Nephron (organoid): ENCODE measurements at regions not wholly inside any gene's neighbourhood (a gene's known extent, or its start where the extent isn't known, plus 50 kb on each side); places are given as distances from the start of the nearest gene placed in this dataset.

Experiments used
- H3K27ac Mint-ChIP-seq, 3 experiments: 2 replicates each; pipeline ENCODE4 v1.8.0; 2020; ENCODE audit warnings: mixed read lengths in 3 of 3, mild to moderate bottlenecking in 2 of 3, moderate library complexity in 1 of 3
- H3K27me3 Mint-ChIP-seq: 2 replicates; pipeline ENCODE4 v1.8.0; 2021; ENCODE audit warnings: low read depth, mild to moderate bottlenecking, moderate library complexity, mixed read lengths
- H3K36me3 Mint-ChIP-seq: 2 replicates; pipeline ENCODE4 v1.8.0; 2020; ENCODE audit warnings: low read depth, mixed read lengths
- H3K4me1 Mint-ChIP-seq: 2 replicates; pipeline ENCODE4 v1.8.0; 2020; ENCODE audit warnings: mixed read lengths
- H3K4me3 Mint-ChIP-seq, 3 experiments: 2 replicates each; pipeline ENCODE4 v1.8.0; 2020; ENCODE audit warnings: mild to moderate bottlenecking in 3 of 3, mixed read lengths in 3 of 3, moderate library complexity in 2 of 3
- H3K9me3 Mint-ChIP-seq: 2 replicates; pipeline ENCODE4 v1.8.0; 2020; ENCODE audit warnings: mixed read lengths
- CTCF ChIP-seq, 3 experiments: fragments of 200-600 bp; sonication (generic); IDR thresholded peaks; one replicate each; pipeline ENCODE4 v1.5.0; 2021; ENCODE audit warnings: antibody characterized with exemption in 3 of 3; ENCODE audit not compliant: unreplicated experiment in 3 of 3

- H3K9me3 Mint-ChIP-seq: peaks cover 33% of the 10 kb centered on the region
- H3K27ac Mint-ChIP-seq: no peak overlapping the region
- H3K4me3 Mint-ChIP-seq: no peak overlapping the region
- peaks cover 9% of the 10 kb centered on the region for H3K27me3 Mint-ChIP-seq
- no peaks in the 10 kb centered on the region for H3K36me3 Mint-ChIP-seq
- TF ChIP-seq CTCF (IDR thresholded peaks at IDR 0.05; ENCODE audit: unreplicated experiment in 3 of 3): no peak
- peaks cover 11% of the 10 kb centered on the region for H3K4me1 Mint-ChIP-seq
These were observed 168.2 kb downstream of the SREK1 start for GRCh38 chr5:66312266-66312665.

GRCh38 chr5:66315784-66316183, 171.7 kb downstream of the SREK1 start:
- no peaks in the 10 kb centered on the region for H3K36me3 Mint-ChIP-seq
- no peaks in the 10 kb centered on the region for H3K4me1 Mint-ChIP-seq
- H3K27ac Mint-ChIP-seq: no peak overlapping the region
- H3K9me3 Mint-ChIP-seq: peaks cover 34% of the 10 kb centered on the region
- peaks cover 5% of the 10 kb centered on the region for H3K27me3 Mint-ChIP-seq
- H3K4me3 Mint-ChIP-seq: no peak overlapping the region
- no peak for TF ChIP-seq CTCF (IDR thresholded peaks at IDR 0.05; ENCODE audit: unreplicated experiment in 3 of 3)

GRCh38 chr5:66322786-66323528, 178.9 kb downstream of the SREK1 start:
- no peaks in the 10 kb centered on the region for H3K27me3 Mint-ChIP-seq
- H3K4me1 Mint-ChIP-seq: peaks cover 27% of the 10 kb centered on the region
- H3K9me3 Mint-ChIP-seq: peaks cover 4% of the 10 kb centered on the region
- TF ChIP-seq CTCF (IDR thresholded peaks at IDR 0.05; ENCODE audit: unreplicated experiment in 3 of 3): no peak
- H3K36me3 Mint-ChIP-seq: no peaks in the 10 kb centered on the region
- H3K27ac Mint-ChIP-seq: peak overlapping the region; percentile 46 to 73 (median 68)
- H3K4me3 Mint-ChIP-seq: no peak overlapping the region

GRCh38 chr5:66323529-66323895, 179.4 kb downstream of the SREK1 start:
- no peak for TF ChIP-seq CTCF (IDR thresholded peaks at IDR 0.05; ENCODE audit: unreplicated experiment in 3 of 3)
- Mint-ChIP-seq H3K4me3 (no peak overlapping the region), H3K4me1 (peaks cover 27% of the 10 kb centered on the region), H3K9me3 (peaks cover 4% of the 10 kb centered on the region), H3K36me3 (no peaks in the 10 kb centered on the region), H3K27ac (peak overlapping the region; percentile 46 to 73 (median 68)), H3K27me3 (no peaks in the 10 kb centered on the region)

- H3K27ac Mint-ChIP-seq: peak overlapping the region; percentile 37 to 73 (median 46)
- H3K27me3 Mint-ChIP-seq: no peaks in the 10 kb centered on the region
- no peak overlapping the region for H3K4me3 Mint-ChIP-seq
- no peaks in the 10 kb centered on the region for H3K36me3 Mint-ChIP-seq
- peaks cover 6% of the 10 kb centered on the region for H3K9me3 Mint-ChIP-seq
- TF ChIP-seq CTCF (IDR thresholded peaks at IDR 0.05; ENCODE audit: unreplicated experiment in 3 of 3): no peak
- peaks cover 27% of the 10 kb centered on the region for H3K4me1 Mint-ChIP-seq
These were observed 180.3 kb downstream of the SREK1 start for GRCh38 chr5:66324357-66324756.

GRCh38 chr5:66326276-66326675, 182.2 kb downstream of the SREK1 start:
- H3K36me3 Mint-ChIP-seq: no peaks in the 10 kb centered on the region
- H3K9me3 Mint-ChIP-seq: peaks cover 6% of the 10 kb centered on the region
- no peak overlapping the region for H3K27ac Mint-ChIP-seq
- H3K27me3 Mint-ChIP-seq: no peaks in the 10 kb centered on the region
- peaks cover 27% of the 10 kb centered on the region for H3K4me1 Mint-ChIP-seq
- H3K4me3 Mint-ChIP-seq: no peak overlapping the region
- no peak for TF ChIP-seq CTCF (IDR thresholded peaks at IDR 0.05; ENCODE audit: unreplicated experiment in 3 of 3)
